ENCODE measurements at regions not wholly inside any gene's neighbourhood (a gene's known extent, or its start where the extent isn't known, plus 50 kb on each side); places are given as distances from the start of the nearest gene placed in this dataset.

DNA sequence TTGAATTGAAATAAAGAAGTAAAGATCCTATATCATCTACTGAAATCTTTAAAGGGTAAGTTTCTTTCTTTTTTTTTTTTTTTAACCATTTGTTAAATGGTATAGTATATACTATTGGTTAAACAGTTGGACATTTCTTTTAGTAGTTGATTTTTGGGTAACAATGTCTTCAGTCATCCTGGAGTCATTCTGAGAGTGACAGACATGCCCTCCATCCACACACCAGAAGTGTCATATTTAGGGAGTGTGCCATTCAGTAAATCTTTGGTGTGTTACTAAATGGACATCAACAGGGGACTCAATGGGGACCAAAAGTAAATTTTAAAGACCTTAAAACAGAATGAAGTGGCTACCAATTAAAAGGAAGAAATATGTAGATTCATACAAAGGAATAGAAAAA is 50.8 kb upstream of the SLC39A10 start:
- Mint-ChIP-seq H3K36me3 (ENCODE audit: low read depth) (no peaks in the 10 kb centered on the region), H3K9me3 (no peaks in the 10 kb centered on the region), H3K27me3 (ENCODE audit: low read depth) (no peaks in the 10 kb centered on the region), H3K4me1 (peaks cover 6% of the 10 kb centered on the region), H3K27ac (no peak overlapping the region), H3K4me3 (no peak overlapping the region)
- TF ChIP-seq, protein P1, sequence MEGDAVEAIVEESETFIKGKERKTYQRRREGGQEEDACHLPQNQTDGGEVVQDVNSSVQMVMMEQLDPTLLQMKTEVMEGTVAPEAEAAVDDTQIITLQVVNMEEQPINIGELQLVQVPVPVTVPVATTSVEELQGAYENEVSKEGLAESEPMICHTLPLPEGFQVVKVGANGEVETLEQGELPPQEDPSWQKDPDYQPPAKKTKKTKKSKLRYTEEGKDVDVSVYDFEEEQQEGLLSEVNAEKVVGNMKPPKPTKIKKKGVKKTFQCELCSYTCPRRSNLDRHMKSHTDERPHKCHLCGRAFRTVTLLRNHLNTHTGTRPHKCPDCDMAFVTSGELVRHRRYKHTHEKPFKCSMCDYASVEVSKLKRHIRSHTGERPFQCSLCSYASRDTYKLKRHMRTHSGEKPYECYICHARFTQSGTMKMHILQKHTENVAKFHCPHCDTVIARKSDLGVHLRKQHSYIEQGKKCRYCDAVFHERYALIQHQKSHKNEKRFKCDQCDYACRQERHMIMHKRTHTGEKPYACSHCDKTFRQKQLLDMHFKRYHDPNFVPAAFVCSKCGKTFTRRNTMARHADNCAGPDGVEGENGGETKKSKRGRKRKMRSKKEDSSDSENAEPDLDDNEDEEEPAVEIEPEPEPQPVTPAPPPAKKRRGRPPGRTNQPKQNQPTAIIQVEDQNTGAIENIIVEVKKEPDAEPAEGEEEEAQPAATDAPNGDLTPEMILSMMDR (IDR thresholded peaks at IDR 0.05; ENCODE audit: unreplicated experiment in 3 of 3), result no peak

DNA sequence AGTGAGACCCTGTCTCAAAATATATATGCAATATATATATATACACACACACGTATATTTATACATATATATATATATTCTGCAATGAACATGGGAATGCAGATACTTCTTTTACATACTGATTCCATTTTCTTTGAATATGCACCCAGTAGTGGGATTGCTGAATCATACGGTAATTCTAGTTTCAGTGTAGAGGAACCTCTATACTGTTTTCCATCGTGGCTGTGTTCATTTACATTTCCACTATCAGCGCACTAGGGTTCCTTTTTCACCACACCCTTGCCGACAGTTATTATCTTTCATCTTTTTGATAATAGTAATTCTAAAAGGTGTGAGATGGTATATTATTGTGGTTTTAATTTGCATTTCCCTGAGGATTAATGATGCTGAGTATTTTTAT is 52.3 kb upstream of the SLC39A10 start:
- Mint-ChIP-seq H3K4me3 (no peak overlapping the region), H3K9me3 (no peaks in the 10 kb centered on the region), H3K36me3 (ENCODE audit: low read depth) (no peaks in the 10 kb centered on the region), H3K4me1 (peaks cover 10% of the 10 kb centered on the region), H3K27me3 (ENCODE audit: low read depth) (no peaks in the 10 kb centered on the region), H3K27ac (no peak overlapping the region)
- TF ChIP-seq, protein P1 (IDR thresholded peaks at IDR 0.05; ENCODE audit: unreplicated experiment in 3 of 3), result no peak

DNA sequence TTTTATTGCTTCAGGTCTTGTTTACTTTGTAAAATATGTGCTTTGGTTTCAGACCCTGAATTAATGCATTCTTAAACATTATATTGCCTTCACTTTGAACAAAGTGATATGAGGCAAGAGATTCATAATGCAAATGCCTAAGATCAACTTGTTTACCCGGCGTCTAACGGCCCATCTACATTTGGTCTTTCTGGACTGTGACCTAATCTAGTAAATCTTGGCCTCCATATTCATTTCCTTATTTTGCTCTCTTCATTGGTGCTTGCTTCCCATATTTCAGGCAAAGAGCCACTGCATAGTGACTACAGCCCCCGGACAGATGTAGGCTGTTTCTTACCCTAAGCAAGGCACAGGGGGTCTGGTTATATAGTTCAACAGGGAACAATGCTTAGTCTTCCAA is 53.0 kb upstream of the SLC39A10 start:
- no peaks in the 10 kb centered on the region for H3K27me3 Mint-ChIP-seq (ENCODE audit: low read depth)
- peaks cover 10% of the 10 kb centered on the region for H3K4me1 Mint-ChIP-seq
- H3K27ac Mint-ChIP-seq, result no peak overlapping the region
- H3K4me3 Mint-ChIP-seq, result no peak overlapping the region
- H3K36me3 Mint-ChIP-seq (ENCODE audit: low read depth), result no peaks in the 10 kb centered on the region
- TF ChIP-seq, protein P1 (IDR thresholded peaks at IDR 0.05; ENCODE audit: unreplicated experiment in 3 of 3), result no peak
- H3K9me3 Mint-ChIP-seq, result no peaks in the 10 kb centered on the region

DNA sequence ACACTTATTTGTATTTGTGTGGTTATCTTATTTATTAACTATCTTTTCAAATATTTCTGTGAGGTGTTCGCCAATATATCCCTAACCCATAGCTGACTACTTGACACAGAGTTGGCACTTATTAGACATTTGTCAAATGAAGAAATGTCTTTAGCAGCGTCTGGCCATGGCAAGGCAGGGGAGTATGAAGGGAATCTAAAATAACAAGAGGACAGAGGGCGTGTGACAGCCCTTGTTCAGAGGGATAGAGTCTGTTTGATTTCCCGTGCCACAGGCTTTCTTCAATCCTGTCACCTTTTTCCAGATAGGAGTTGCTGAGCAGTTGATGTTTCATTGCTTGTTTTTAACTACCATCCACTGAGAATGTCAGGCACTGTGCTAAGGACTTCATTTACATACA is 53.6 kb upstream of the SLC39A10 start:
- H3K4me3 Mint-ChIP-seq, result no peak overlapping the region
- no peak overlapping the region for H3K27ac Mint-ChIP-seq
- H3K36me3 Mint-ChIP-seq (ENCODE audit: low read depth), result no peaks in the 10 kb centered on the region
- H3K27me3 Mint-ChIP-seq (ENCODE audit: low read depth), result no peaks in the 10 kb centered on the region
- no peaks in the 10 kb centered on the region for H3K9me3 Mint-ChIP-seq
- TF ChIP-seq, protein P1 (IDR thresholded peaks at IDR 0.05; ENCODE audit: unreplicated experiment in 3 of 3), result no peak
- peaks cover 5% of the 10 kb centered on the region for H3K4me1 Mint-ChIP-seq

DNA sequence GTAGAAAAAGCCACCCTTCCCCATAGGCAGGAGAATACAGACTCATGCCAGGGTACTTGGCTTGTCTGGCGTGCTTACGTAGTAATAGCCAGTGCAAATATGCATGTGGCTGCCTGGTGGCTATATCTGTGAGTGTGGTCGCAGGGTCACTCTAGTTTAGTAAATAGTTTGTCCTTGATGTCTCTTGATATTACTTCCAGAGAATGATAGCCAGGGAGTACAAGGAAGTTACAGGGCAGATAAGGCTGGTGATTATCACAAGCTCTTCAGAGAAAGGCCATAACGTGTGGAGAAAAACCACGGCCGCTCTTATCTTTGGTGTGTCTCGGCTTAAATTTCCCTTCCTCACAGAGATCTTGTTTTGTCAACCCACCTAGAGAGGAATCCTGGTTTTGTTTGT is 54.3 kb upstream of the SLC39A10 start:
- Mint-ChIP-seq H3K4me3 (no peak overlapping the region), H3K4me1 (peaks cover 5% of the 10 kb centered on the region), H3K36me3 (ENCODE audit: low read depth) (no peaks in the 10 kb centered on the region), H3K27ac (no peak overlapping the region), H3K27me3 (ENCODE audit: low read depth) (no peaks in the 10 kb centered on the region), H3K9me3 (no peaks in the 10 kb centered on the region)
- TF ChIP-seq, protein P1 (IDR thresholded peaks at IDR 0.05; ENCODE audit: unreplicated experiment in 3 of 3), result no peak

DNA sequence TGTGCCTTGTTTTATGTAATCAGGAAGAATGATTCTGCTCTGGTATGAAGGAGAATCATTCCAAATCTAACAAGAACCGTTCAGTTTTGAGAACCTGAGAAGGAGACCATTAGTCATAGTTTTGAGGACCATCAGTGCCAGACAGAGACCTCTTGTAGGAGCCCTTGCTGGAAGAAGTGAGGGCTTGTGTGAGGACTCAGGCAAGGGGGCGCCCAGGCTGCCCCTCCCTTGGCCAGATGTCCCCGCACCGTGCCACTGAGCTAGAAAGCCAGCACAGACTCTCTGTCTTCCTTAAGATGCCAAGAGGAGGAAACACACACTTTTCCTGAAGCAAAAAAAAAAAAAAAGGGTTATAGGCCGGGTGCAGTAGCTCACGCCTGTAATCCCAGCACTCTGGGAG is 55.7 kb upstream of the SLC39A10 start:
- H3K27me3 Mint-ChIP-seq (ENCODE audit: low read depth), result no peaks in the 10 kb centered on the region
- peak overlapping the region in 2 of 3 experiments; percentile 10 to 11 for H3K27ac Mint-ChIP-seq
- peaks cover 10% of the 10 kb centered on the region for H3K4me1 Mint-ChIP-seq
- no peak overlapping the region for H3K4me3 Mint-ChIP-seq
- no peaks in the 10 kb centered on the region for H3K36me3 Mint-ChIP-seq (ENCODE audit: low read depth)
- no peaks in the 10 kb centered on the region for H3K9me3 Mint-ChIP-seq
- TF ChIP-seq, protein P1 (IDR thresholded peaks at IDR 0.05; ENCODE audit: unreplicated experiment in 3 of 3), result no peak
